Testis (tissue), 2 donors: ENCODE measurements at regions not wholly inside any gene's neighbourhood (a gene's known extent, or its start where the extent isn't known, plus 50 kb on each side); places are given as distances from the start of the nearest gene placed in this dataset.

ENCODE experiments used
- DNase-seq: peaks from one replicate; pipeline ENCODE4 v3.0.0-alpha.2; 2019
- H3K27ac ChIP-seq, 2 donors: fragments of 200-600 bp; sonication (generic); one replicate each; pipeline ENCODE4 v1.5.1; 2019
- H3K27me3 ChIP-seq: fragments of 200-600 bp; sonication (generic); one replicate; pipeline ENCODE4 v1.5.1; 2019
- H3K36me3 ChIP-seq: fragments of 200-600 bp; sonication (generic); one replicate; pipeline ENCODE4 v1.5.1; 2017; ENCODE audit warnings: low read depth; ENCODE audit errors: missing control alignments
- H3K4me1 ChIP-seq: fragments of 200-600 bp; sonication (generic); one replicate; pipeline ENCODE4 v1.5.1; 2019
- H3K4me3 ChIP-seq, 2 donors: fragments of 200-600 bp; sonication (generic); one replicate each; pipeline ENCODE4 v1.5.1; 2017 to 2019
- H3K9me3 ChIP-seq: fragments of 200-600 bp; sonication (generic); one replicate; pipeline ENCODE4 v1.5.1; 2017
- CTCF ChIP-seq, 3 experiments: fragments of 450-650 bp in 2 of 3; fragments of 200-600 bp in 1 of 3; sonication (generic) in 1 of 3; IDR thresholded peaks; one replicate each; pipeline ENCODE4 v1.5.1; 2016 to 2019; ENCODE audit warnings: antibody characterized with exemption in 3 of 3, mild to moderate bottlenecking in 2 of 3, moderate library complexity in 1 of 3
- POLR2A ChIP-seq: fragments of 450-650 bp; IDR thresholded peaks from one replicate; pipeline ENCODE4 v1.6.1; 2017; ENCODE audit warnings: antibody characterized with exemption, mild to moderate bottlenecking, moderate library complexity
- WGBS, 2 donors: methylation state at CpG; one replicate each; pipeline ENCODE4 v1.1.5; 2018; 5-methylcytosine and 5-hydroxymethylcytosine counted together
- intact Hi-C: fragments of 100-400 bp; cut with DNase I; formaldehyde crosslinking; loops from one replicate; pipeline ENCODE4 v1.15.1; 2023; ENCODE audit warnings: low total_unique reads

GRCh38 chr15:35168464-35168863, 83.4 kb upstream of the NANOGP8 start:
- DNase-seq = no peak
- H3K9me3 ChIP-seq = no peaks in the 10 kb centered on the region
- TF ChIP-seq CTCF (IDR thresholded peaks at IDR 0.05) (no peak), POLR2A (no peak)
- no peaks in the 10 kb centered on the region for H3K36me3 ChIP-seq
- whole genome bisulfite sequencing, 2 donors = 38 to 41% methylated on average over 4 of the region's 4 CpGs
- intact Hi-C loops = no loop called here
- H3K27ac ChIP-seq = no peak overlapping the region
- no peaks in the 10 kb centered on the region for H3K4me1 ChIP-seq
- no peak overlapping the region for H3K4me3 ChIP-seq
- H3K27me3 ChIP-seq = no peaks in the 10 kb centered on the region

DNA sequence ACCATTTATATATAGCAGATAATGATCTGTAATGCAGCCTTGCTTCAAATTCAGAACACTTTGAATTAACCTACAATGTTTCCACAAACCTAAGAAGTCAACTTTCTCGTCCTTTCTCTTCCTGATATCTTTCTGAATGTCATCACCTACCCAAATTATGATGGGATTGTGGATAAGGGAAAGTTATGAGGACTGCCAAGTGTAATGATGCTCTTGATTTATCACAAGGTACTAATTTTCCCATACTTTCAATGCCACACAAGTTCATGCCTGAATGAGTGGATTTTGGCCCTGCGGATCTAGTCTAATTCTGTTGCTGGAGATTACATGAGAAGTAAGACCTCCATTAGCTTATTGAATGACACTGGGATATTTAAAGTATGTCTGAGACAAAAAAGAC, 82.6 kb upstream of the NANOGP8 start:
- intact Hi-C loops = no loop called here
- H3K4me1 ChIP-seq = no peaks in the 10 kb centered on the region
- WGBS, 2 donors = 80 to 82% methylated on average over 2 of the region's 2 CpGs
- H3K4me3 ChIP-seq = no peak overlapping the region
- TF ChIP-seq CTCF (IDR thresholded peaks at IDR 0.05) (no peak), POLR2A (no peak)
- no peaks in the 10 kb centered on the region for H3K36me3 ChIP-seq
- no peak for DNase-seq
- no peaks in the 10 kb centered on the region for H3K27me3 ChIP-seq
- H3K27ac ChIP-seq = no peak overlapping the region
- no peaks in the 10 kb centered on the region for H3K9me3 ChIP-seq

DNA sequence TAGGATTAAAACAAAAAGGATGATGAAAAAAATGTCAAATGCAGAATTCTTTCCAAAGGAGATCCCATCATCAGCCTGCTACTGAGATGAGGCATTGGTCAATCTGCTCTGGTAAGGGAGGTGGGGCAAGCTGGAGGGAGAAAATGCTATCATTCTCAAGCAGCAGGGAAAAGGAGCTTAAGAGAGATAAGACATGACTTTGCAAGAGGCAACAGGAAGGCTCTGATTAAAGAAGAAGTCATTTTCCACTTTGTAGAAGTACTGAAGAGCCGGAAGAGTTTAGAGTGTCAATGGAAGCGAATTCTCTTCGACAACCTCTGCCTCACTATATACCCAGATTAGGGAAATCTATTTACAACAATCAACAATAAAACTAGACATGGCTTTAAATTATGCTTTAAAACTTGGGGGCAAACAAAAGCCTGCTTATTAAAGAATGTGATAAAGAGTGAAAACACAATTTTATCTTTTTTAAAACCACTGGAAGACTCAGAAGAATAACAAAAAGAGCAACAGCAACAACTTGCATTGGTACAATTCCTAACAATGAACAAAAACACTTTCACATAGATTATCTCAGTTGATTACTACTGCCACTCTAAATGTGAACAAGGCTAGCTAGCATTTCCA, 81.8 kb upstream of the NANOGP8 start:
- no peak for DNase-seq
- 90 to 94% methylated on average over 3 of the region's 3 CpGs for WGBS, 2 donors
- Histone ChIP-seq H3K9me3 (no peaks in the 10 kb centered on the region), H3K36me3 (no peaks in the 10 kb centered on the region), H3K4me3 (no peak overlapping the region), H3K27ac (no peak overlapping the region), H3K27me3 (no peaks in the 10 kb centered on the region), H3K4me1 (no peaks in the 10 kb centered on the region)
- no peak for TF ChIP-seq CTCF (IDR thresholded peaks at IDR 0.05)
- no peak for TF ChIP-seq POLR2A
- intact Hi-C loops = no loop called here

GRCh38 chr15:35161694-35162093, 76.6 kb upstream of the NANOGP8 start:
- DNase-seq = no peak
- Histone ChIP-seq H3K4me3 (no peak overlapping the region), H3K9me3 (no peaks in the 10 kb centered on the region), H3K36me3 (no peaks in the 10 kb centered on the region), H3K27ac (no peak overlapping the region), H3K27me3 (no peaks in the 10 kb centered on the region), H3K4me1 (no peaks in the 10 kb centered on the region)
- 93 to 100% methylated on average over 1 of the region's 1 CpG for WGBS, 2 donors
- TF ChIP-seq CTCF (IDR thresholded peaks at IDR 0.05) (no peak), POLR2A (no peak)
- intact Hi-C loops = no loop called here

GRCh38 chr15:35159170-35159569, 74.1 kb upstream of the NANOGP8 start:
- H3K27me3 ChIP-seq = no peaks in the 10 kb centered on the region
- H3K4me1 ChIP-seq = no peaks in the 10 kb centered on the region
- no peaks in the 10 kb centered on the region for H3K36me3 ChIP-seq
- H3K9me3 ChIP-seq = no peaks in the 10 kb centered on the region
- no peak for TF ChIP-seq CTCF (IDR thresholded peaks at IDR 0.05)
- no peak for TF ChIP-seq POLR2A
- WGBS, 2 donors = 96 to 98% methylated on average over 2 of the region's 2 CpGs
- DNase-seq = no peak
- H3K4me3 ChIP-seq = no peak overlapping the region
- no peak overlapping the region for H3K27ac ChIP-seq
- intact Hi-C loops = no loop called here
